ENCODE measurements at regions not wholly inside any gene's neighbourhood (a gene's known extent, or its start where the extent isn't known, plus 50 kb on each side); places are given as distances from the start of the nearest gene placed in this dataset.
"Not testable (repeated sequence)": the region's sequence is repeated elsewhere in the genome, so short reads cannot be mapped to it uniquely, and the experiment has no call there.

DNA sequence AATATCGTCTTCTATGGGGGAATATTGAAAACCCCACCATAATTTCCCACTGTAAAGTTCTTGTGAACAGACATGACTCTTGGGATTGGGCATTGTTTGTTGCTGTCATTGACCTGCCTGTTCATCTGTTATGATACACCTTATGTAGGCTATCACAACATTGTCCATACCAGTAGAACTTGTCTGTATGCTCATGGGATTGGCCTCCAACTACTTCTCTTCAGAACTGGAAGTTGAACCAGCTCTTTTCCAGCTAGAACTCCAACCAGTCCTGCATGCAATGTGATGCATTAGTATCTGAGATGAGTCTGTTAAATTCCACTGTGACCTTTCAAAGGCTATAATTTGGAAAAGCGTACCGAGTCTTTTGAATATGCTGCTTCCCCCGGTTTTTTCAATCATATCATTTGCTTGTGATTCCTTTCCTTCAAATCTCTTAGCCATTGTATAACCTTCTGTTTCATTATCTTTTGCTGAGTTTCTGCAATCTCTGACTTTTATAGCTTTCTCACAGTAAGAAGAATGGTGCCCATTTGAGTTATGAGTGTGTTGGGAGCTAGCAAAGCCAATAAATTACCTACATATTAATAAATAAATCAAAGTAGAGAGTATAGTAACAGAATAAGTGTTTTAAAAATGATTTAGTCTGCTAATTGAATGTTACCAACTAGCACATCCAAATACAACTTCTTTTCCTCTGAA, 101.9 kb downstream of the PLK2 start:
- no peak for DNase-seq (ENCODE audit: low read depth, low spot score)

DNA sequence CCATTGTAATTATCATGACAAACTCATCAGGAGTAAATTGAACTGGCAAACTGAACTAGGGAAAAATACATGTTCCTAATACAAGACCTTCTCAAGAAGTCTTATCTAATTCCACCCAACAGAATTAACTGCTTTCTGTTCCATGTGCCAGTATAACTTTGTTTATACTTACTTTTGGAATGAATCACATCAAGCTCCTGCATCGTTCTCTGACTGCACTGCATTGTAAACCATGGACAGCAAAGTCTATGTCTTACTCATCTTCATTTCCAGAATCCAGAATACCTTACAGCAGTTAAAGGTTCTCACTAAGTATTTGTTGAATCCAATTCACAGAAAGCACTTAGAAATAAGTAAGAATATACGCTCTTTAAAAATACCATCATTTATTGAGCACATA, 102.8 kb downstream of the PLK2 start:
- DNase-seq (ENCODE audit: low read depth, low spot score) = no peak

DNA sequence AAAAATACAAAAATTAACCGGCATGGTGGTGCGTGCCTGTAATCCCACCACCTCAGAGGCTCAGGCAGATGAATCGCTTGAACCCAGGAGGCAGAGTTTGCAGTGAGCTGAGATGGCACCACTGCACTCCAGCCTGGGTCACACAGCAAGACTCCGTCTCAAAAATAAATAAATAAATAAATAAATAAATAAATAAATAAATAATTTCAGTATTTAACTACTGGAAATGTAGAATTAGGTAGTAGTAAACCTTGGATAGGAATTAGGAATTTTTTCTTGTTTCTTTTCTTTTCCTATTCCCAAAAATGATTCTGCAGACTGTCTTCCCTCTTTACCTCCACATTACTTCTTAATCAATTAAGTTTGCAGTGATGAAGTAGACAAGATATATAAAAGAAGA, 103.2 kb downstream of the PLK2 start:
- no peak for DNase-seq (ENCODE audit: low read depth, low spot score)

DNA sequence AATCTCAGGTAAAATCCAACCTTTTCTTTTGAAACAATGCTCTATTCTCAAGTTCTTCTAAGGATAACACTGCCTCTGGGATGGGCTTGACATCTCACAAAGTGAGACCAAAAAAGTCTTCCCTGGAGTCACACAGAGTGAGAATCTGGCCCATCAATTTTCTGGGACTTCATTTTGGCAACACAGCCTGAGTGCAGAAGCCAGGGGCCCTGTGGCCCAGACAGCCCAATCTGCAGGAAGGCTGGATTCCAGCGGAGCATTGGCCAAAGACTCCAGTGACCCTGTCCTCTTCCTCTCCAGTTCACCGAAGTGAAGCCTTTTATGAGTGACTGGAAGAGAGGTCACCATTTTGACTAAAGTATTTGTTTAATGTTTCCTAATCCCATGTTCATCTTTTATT, 105.1 kb downstream of the PLK2 start:
- no peak for DNase-seq (ENCODE audit: low read depth, low spot score)

DNA sequence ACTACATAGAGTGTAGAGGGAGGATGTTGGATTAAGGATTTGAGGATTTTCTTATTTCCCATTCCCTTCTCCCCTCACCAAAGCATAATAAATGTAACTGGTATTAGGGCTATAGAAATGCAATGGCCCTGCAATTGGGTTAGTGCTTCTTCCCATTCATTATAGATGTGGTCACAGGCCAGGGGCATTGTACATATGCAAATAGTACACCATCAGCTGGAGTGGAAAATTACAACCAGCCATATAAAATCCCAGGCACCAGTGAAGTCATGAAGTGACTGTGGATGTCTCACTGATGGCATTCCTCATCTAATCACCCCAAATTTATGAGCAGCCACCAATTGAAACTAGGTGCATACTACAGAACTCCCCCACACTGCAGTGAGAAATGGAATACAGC, 105.9 kb downstream of the PLK2 start:
- no peak for DNase-seq (ENCODE audit: low read depth, low spot score)

DNA sequence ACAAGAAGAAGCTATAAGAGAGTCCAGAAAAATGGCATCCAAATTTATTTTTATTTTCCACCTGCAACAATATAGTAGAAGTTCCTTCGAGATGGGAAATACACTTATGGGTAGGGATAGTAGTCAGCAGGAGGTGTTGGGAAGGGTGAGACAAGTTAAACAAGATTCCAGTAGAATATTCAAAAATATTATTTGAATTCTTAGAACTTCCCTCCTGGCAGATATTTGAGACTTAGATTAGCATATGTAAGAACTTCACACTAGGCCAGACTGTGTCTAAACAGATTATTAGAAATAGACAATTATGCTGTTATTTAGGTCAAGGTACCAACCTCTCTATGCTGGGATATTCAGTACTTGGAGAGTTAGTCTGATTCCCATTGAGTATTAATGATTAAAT, 108.7 kb downstream of the PLK2 start:
- no peak for DNase-seq (ENCODE audit: low read depth, low spot score)

DNA sequence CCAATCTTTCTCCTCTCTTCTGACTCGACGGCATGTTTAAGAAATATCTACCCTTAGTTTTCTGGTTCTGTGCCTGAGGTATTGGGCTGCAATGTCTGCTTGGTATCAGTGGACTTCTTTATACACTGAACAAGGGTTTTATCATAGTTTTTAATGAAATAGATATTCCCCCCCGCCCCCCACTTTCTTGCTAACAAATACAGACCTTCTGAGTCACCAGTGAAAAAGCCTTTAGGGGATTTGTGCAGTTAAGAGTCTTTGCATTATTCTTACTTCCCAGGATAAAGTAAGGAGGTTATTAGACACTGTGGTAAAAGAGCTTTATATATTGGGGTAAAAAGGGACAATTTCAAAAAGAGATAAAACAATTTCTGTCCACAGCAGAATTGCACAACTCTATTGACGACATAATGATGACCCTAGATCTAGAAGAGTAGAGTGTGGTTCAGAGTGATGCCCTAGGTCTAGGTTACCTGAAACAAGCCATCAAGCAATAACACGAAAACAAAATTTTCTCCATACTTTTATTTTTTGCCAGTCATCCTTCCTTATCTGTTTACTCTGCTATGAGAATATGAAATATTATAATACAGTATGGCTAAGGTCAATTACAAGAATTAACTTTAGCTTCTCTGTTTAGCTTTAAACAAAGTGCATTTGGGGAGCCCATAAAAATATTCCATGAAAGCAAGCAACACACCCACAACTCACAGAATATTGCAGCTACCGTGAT, 110.7 kb downstream of the PLK2 start:
- DNase-seq (ENCODE audit: low read depth, low spot score) = no peak

DNA sequence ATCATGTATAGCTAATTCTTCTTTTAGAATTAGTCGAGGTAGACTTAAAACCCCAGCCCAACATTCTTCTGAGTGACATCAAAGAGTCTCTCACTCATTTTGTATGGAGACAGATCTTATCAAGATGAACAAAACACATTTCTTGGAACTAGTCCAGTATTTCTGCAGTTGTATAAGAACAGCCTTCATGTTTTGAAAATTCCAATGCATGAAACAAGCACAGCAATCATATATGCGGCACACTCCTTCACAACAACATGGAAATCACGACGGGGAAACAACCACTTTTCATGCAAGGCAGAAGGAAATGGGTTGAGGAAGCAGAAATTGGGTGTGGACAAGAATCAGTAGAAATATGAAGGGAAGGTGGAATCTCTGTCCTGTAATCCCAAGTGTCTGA, 113.8 kb downstream of the PLK2 start:
- no peak for DNase-seq (ENCODE audit: low read depth, low spot score)

DNA sequence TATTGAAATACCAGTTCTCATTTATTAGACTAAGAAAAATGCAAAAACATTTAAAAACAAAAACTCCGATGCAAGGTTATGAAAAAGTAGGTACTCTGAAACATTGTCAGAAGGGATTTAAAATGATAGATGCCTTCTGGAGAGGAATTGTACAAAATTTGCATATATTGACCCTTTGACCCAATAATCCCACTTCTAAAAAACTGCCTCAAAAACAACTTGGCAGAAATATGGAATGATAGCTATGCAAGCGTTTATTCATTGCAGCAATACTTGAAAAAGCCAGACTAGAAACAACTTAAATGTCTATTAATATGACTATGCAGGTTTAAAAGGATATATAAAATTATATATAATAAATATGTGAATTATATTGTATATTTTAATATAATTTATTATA, 118.4 kb downstream of the PLK2 start:
- no peak for DNase-seq (ENCODE audit: low read depth, low spot score)

DNA sequence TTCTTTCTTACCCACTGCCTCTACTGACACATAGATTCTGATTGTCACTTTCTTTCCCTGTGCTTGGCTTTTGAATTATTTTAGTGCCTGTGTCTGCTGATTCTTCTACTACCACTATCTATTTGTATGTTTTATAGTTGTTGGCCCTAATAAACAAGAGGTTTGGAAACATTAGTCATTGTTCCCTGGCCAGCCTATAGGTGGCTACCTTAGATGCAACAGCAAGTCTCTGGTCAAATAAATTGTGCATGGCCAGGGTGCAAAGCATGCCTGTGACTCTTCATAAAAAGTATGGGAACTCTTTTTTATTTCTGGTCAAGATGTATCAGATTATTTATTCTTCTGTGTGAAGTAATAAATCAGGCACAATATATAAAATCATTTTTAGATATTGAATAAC, 124.4 kb downstream of the PLK2 start:
- DNase-seq (ENCODE audit: low read depth, low spot score) = no peak

DNA sequence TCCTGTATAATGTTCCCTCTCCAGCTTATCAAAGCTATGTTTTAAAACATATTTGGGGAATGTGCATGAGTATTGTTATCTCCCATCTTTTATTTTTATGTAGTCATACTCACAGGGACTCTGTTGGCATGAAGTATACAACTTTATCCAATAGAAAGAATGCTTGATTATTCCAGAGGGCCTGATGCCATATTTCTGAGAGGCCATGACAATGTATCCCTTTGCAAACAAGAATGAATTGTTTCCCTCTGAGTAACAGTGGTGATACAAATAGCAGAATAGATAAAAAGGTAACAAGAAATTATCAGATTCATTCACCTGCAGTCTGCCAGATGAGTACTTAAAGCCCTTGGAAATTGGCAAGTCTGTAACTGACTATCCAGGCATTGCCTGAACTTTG, 125.9 kb downstream of the PLK2 start:
- no peak for DNase-seq (ENCODE audit: low read depth, low spot score)

DNA sequence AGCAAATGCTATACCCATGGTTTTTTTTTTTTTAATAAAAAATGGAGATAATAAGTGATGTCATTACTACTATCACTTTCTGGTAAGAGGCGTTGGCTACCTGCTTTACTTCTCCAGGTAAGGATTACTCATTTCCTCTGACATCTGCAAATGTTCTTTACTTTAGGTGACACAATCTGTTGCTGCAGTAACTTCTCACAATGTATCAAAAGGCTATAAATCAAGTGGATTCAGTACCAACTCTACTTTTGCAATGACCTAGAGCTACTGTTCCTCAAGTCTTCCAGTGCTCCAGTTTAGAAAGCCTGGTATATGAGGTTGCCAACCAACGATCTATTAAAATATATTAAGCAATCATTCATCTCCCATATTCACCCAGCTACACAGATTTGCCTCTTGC, 129.1 kb downstream of the PLK2 start:
- no peak for DNase-seq (ENCODE audit: low read depth, low spot score)

DNA sequence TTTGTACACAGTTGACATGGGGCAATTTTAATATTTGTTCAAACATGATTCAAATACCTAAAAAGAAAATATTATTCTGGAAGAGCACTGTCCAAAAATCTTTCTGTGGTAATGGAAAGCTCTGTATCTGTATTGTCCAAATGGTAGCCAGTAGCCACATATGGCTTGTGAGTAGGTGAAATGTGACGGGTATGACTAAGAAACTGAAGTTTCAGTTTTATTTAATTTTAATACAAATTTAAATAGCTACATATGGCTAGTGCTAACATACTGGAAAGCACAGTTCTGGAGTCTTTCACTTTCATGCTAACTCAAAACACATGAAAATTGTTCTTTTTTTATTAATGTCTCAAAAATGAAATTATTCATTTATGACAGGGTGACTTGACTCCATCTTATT, 132.6 kb downstream of the PLK2 start:
- no peak for DNase-seq (ENCODE audit: low read depth, low spot score)

DNA sequence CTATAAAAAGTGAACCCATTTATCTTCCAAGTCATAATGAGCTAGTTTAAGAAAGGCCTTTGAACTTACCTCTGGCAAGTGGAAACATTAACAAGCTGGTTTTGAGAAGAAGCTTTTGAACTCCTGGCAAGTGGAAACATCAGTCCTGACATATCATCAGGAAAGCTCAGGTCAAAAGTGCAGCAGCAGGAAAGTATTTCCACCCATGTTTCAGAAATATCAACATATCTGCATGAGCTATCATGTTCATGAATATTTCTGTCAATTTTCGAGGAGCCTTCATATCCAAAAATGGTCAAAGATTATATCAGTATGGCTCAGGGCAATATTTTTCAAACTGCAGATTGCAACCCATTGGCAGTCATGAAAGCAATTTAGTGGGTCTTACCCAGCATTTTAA, 133.9 kb downstream of the PLK2 start:
- no peak for DNase-seq (ENCODE audit: low read depth, low spot score)

DNA sequence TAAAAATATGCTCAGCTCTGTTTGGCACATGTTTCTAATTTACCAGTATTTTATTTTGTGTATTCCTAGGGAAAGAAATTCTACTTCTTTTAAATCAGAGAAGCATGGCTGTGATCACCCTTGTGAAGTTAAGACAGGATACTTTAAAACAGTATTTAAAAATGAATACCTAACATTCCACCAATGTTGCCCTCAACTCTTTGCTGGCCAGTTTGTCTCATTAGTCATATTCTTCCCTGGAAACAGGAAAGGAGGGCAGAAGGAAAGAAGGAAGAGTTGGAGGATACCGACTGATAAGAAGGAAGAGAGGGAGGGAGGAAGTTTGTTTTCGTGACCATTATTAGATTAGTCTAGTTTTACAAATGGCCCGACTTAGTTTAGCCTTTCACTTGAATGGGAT, 137.4 kb downstream of the PLK2 start:
- no peak for DNase-seq (ENCODE audit: low read depth, low spot score)

DNA sequence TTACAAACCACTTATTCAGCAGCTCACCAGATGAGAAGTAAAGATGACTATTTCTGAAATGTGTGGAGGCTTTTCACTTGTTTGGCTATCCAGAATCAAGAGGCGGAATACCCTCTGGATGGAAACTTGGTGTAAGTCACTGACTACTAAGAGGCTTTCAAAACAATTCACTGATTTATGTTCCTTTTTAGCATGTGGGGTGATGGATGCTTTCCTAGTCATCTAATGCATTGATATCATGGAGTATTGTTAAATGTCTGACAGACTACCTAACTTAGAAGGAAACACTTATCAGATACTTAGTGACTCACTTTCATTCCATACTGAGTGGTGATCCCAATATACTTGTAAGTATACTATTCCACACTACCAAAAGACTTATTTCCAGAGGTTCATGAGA, 141.4 kb downstream of the PLK2 start:
- no peak for DNase-seq (ENCODE audit: low read depth, low spot score)

DNA sequence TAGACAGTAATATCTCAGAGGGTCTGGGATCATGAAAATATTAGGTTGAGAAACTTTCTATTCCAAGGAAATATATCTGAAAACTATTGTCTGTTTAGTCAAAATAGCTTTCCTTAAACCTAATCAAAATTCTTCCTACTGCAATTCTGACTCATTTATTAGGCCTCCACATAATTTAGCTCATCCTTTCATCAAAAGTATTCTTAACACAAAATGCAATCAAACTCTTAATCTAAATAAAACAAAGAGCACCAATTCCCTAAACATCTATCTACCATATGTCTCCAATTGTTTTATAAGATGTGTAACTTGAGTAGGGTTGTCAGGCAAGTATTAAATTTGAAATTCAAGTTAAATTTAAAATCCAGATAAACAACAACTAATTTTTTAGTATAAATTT, 142.1 kb downstream of the PLK2 start:
- no peak for DNase-seq (ENCODE audit: low read depth, low spot score)

DNA sequence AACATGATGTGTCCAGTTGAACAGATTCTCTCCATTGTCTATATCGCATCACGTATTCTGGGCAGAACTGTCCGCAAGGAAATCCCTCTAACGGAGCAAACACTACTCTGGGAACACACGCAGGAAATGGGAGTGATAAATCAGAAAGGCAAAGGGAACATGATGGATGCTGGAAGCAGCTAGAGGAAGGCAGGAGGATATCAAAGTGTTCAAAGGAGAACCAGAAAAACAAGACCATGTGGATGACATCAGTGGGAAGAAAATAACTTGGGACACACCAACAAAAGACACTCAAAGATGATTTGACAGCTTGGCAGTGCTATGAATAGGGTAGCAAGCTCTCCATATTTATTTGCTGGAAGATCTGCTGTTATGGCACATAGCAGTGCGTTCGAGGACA, 142.9 kb downstream of the PLK2 start:
- DNase-seq (ENCODE audit: low read depth, low spot score) = no peak

DNA sequence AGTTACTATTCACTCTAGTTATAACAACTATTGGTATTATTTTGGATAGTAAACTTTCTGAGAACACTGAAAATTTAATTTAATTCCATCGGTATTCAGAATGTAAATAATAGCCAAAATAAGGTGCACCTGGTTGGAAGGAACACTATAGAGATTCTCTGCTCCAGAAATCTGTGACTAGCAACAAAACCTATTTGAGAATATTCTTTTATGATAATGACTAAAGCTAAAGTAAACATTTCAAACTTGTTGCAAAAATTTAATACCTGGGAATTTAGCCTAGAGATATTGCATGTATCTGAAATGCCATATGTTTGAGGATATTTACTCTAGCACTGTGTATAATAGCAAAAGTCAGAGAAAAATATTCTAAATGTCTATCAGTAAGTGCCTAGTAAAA, 144.1 kb downstream of the PLK2 start:
- DNase-seq (ENCODE audit: low read depth, low spot score) = no peak

DNA sequence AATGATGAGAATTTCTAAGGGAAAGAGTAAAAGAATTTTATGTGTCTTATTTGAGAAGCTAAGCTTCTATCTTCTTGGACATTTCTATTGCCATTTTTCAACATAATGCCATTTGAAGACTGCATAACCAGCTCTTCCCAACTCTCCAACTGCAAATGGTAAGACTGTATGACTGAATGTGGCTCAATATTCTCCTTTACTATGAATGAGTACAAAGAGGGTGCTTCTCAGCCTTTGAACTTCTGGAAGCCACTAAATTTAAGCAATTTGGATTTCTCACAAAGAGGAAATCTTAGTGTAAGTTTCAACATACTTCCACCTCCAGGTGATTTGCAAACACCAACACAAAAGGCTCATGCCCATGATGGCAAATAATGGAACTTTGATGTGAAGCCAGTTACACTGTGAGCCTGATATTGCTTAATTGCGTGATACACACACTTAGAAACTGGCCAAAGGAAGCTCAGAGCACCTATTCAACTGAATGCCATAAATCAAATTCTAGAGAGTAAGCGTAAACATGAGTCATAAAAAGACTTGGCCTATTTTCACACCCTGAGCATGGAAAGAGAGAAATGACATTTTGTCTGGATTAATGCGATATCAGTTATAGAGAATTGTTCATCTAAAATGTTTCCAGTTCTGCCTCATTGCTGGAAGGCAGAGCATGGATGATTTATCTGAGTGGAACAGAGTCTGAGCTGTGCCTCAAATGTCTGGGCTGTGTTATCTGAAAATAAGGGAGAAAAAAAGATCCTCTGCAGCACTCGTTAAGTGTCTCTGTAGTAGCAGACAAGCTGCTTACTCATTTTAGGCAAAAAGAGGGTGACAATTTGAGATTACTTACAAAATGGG, 145.3 kb downstream of the PLK2 start:
- no peak for DNase-seq (ENCODE audit: low read depth, low spot score)

DNA sequence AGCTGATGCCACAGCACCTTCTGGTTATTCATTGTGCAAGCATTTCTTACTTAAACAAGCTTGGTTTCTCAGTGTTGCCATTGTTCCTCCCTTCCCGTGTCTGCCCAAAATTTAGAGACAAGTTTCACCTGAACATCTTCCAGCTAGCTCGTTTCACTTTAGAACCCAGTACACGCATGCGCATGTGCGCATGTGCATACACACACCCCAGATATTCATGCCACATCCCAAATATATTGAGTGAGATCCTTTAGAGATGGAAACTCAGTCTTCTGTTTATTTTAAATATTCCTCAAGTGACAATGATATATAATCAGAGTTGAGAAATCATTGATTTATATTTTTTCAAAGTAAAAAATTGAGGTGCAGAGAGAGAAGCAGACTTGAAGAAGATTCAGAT, 147.6 kb downstream of the PLK2 start:
- DNase-seq (ENCODE audit: low read depth, low spot score) = no peak

DNA sequence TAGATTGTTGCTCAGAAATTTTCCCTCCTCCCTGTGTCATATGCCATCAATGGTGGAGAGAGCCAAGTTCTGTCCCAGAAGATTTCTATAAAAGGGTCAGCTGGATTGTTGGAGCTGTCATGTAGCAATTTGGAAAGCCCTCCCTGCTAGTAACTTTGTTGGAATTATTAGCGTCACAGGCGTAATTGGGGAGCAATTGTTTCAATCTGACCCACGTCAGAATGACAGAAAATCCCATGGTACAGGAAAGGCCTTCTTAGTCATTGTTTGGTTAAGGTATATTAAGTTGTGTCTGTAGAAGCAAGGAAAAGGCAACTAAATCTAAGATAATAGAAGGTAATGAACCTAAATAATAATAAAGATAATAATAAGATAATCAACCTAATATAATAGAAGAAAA, 148.4 kb downstream of the PLK2 start:
- DNase-seq (ENCODE audit: low read depth, low spot score) = no peak

DNA sequence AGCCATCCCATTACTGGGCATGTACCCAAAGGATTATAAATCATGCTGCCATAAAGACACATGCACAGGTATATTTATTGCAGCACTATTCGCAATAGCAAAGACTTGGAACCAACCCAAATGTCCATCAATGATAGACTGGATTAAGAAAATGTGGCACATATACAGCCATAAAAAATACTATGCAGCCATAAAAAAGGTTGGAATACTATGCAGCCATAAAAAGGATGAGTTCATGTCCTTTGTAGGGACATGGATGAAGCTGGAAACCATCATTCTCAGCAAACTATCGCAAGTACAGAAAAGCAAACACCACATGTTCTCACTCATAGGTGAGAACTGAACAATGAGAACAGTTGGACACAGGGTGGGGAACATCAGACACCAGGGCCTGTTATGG, 151.5 kb downstream of the PLK2 start:
- DNase-seq (ENCODE audit: low read depth, low spot score) = not testable (repeated sequence)

Measured in iPS DF 19.7 (cell line).